ENCODE measurements at regions not wholly inside any gene's neighbourhood (a gene's known extent, or its start where the extent isn't known, plus 50 kb on each side); places are given as distances from the start of the nearest gene placed in this dataset.

DNA sequence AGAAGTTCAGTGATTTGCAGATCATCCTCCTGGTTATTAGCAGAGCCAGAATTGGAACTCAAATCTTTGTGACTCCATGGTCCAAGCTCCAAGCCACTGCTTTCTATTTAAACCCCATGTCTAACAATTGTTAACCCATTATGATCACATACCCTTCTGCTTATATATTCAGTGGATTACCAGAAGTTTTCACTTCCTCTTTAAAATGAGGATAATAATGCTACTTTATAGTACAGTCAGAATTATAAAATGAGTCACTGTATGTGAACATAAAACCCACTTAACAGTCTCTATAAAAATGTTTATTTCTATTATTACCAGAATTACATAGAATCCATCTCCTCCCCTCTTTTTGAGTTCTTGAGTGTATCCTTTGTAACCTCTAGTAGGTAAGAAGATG is 550.7 kb upstream of the DPPA4 start:
- CTCF ChIA-PET = no interaction called here
- H3K4me3 Mint-ChIP-seq = no peak overlapping the region
- H3K27me3 ChIP-seq (replicated peaks in 1 of 2; ENCODE audit: control insufficient read depth in 2 of 2, extremely low read depth in 1 of 2, insufficient read depth in 2 of 2, low read length in 1 of 2) = no peaks in the 10 kb centered on the region
- H3K9me3 Mint-ChIP-seq = peaks cover 0 to 13% (median 8%) of the 10 kb centered on the region in 3 donors
- H3K4me3 ChIP-seq (ENCODE audit: control insufficient read depth in 1 of 2, extremely low read depth in 1 of 2, low read length in 1 of 2) = no peak overlapping the region
- no peaks in the 10 kb centered on the region for H3K9me3 ChIP-seq
- DNase-seq = no peak
- peaks cover 0 to 2% (median 0%) of the 10 kb centered on the region in 3 donors for H3K4me1 Mint-ChIP-seq
- POLR2A ChIA-PET = no interaction called here
- no peak overlapping the region for H3K27ac Mint-ChIP-seq
- H3K27ac ChIP-seq (ENCODE audit: low read length) = no peak overlapping the region
- no peak for ATAC-seq (replicated peaks in 1 of 4)
- H3K4me1 ChIP-seq (ENCODE audit: control insufficient read depth in 1 of 2, extremely low read depth in 1 of 2, insufficient read depth in 2 of 2, low read length in 2 of 2) = no peaks in the 10 kb centered on the region
- H3K36me3 ChIP-seq (ENCODE audit: control insufficient read depth in 2 of 2, extremely low read depth in 1 of 2, insufficient read depth in 1 of 2, low read length in 1 of 2) = no peaks in the 10 kb centered on the region
- no peaks in the 10 kb centered on the region for H3K27me3 Mint-ChIP-seq
- H3K36me3 Mint-ChIP-seq = peaks cover 12% of the 10 kb centered on the region

DNA sequence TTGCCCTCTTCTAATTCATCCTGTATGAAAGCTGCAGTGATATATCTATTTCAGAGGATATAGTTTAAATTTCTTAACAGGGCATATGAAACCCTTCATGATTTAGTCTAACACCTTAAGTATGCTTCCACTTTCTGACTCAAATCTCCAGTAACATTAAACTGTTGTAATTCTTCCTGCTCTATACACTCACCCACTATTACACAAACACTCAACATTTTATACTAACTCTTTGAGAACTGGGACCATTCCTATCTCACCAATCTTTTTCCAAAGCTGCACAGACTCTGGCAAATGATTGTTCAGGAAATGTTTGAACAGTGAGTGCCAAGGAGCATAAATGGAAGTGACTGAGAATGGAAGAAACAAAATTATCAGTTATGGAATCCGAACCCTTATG is 560.4 kb upstream of the DPPA4 start:
- ChIA-PET POLR2A (no interaction called here), CTCF (interaction anchor here in 1 of 2 donors (0.6 kb wide), 1 partner anchor 507 kb away, joined by 3 read pairs; no protein-coding TSS in a partner anchor)
- Histone ChIP-seq H3K27me3 (replicated peaks in 1 of 2; ENCODE audit: control insufficient read depth in 2 of 2, extremely low read depth in 1 of 2, insufficient read depth in 2 of 2, low read length in 1 of 2) (no peaks in the 10 kb centered on the region), H3K4me1 (ENCODE audit: control insufficient read depth in 1 of 2, extremely low read depth in 1 of 2, insufficient read depth in 2 of 2, low read length in 2 of 2) (no peaks in the 10 kb centered on the region), H3K27ac (ENCODE audit: low read length) (no peak overlapping the region), H3K36me3 (ENCODE audit: control insufficient read depth in 2 of 2, extremely low read depth in 1 of 2, insufficient read depth in 1 of 2, low read length in 1 of 2) (no peaks in the 10 kb centered on the region), H3K4me3 (ENCODE audit: control insufficient read depth in 1 of 2, extremely low read depth in 1 of 2, low read length in 1 of 2) (no peak overlapping the region), H3K9me3 (no peaks in the 10 kb centered on the region)
- Mint-ChIP-seq H3K36me3 (no peaks in the 10 kb centered on the region), H3K4me1 (peaks cover 22 to 30% (median 23%) of the 10 kb centered on the region in 3 donors), H3K27ac (no peak overlapping the region), H3K27me3 (no peaks in the 10 kb centered on the region), H3K4me3 (no peak overlapping the region), H3K9me3 (no peaks in the 10 kb centered on the region)
- DNase-seq (no peak), ATAC-seq (replicated peaks in 1 of 4) (no peak)
- WGBS (ENCODE audit: insufficient coverage) = no CpG with 5 or more reads among the region's 1 CpG

DNA sequence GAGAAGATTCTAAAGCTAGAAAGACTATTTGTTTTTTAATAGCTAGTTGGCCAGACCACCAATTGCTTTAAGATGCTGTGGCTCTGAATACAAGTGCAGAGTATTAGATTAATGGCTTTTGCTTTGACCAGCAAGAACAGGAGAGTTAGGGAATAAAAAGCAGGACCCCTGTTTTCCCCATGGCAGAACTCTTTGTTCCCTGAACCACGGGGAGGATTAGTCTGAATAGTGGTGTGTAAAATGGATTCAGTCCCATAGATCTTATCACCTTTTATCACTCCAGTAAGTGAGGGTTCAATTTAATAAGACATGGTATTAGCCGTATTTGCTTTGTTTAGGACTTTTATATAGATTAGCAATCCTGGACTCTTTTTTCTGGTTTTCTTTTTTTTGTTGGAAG is 562.6 kb upstream of the DPPA4 start:
- CTCF ChIA-PET = no interaction called here
- DNase-seq (no peak), ATAC-seq (replicated peaks in 1 of 4) (no peak)
- H3K27ac ChIP-seq (ENCODE audit: low read length) = no peak overlapping the region
- no peaks in the 10 kb centered on the region for H3K4me1 ChIP-seq (ENCODE audit: control insufficient read depth in 1 of 2, extremely low read depth in 1 of 2, insufficient read depth in 2 of 2, low read length in 2 of 2)
- Mint-ChIP-seq H3K36me3 (peaks cover 3% of the 10 kb centered on the region), H3K27ac (peak overlapping the region; percentile 7 to 44), H3K4me1 (peaks cover 22 to 30% (median 23%) of the 10 kb centered on the region in 3 donors), H3K27me3 (no peaks in the 10 kb centered on the region), H3K4me3 (peak overlapping the region in 1 of 3 donors; percentile 21), H3K9me3 (no peaks in the 10 kb centered on the region)
- no peaks in the 10 kb centered on the region for H3K27me3 ChIP-seq (replicated peaks in 1 of 2; ENCODE audit: control insufficient read depth in 2 of 2, extremely low read depth in 1 of 2, insufficient read depth in 2 of 2, low read length in 1 of 2)
- H3K4me3 ChIP-seq (ENCODE audit: control insufficient read depth in 1 of 2, extremely low read depth in 1 of 2, low read length in 1 of 2) = no peak overlapping the region
- no peaks in the 10 kb centered on the region for H3K36me3 ChIP-seq (ENCODE audit: control insufficient read depth in 2 of 2, extremely low read depth in 1 of 2, insufficient read depth in 1 of 2, low read length in 1 of 2)
- 88% methylated on average over 1 of the region's 2 CpGs for WGBS (ENCODE audit: insufficient coverage)
- no peaks in the 10 kb centered on the region for H3K9me3 ChIP-seq
- POLR2A ChIA-PET = no interaction called here

GRCh38 chr3:109900783-109901182 is 563.4 kb upstream of the DPPA4 start:
- POLR2A ChIA-PET = no interaction called here
- H3K9me3 Mint-ChIP-seq = no peaks in the 10 kb centered on the region

DNA sequence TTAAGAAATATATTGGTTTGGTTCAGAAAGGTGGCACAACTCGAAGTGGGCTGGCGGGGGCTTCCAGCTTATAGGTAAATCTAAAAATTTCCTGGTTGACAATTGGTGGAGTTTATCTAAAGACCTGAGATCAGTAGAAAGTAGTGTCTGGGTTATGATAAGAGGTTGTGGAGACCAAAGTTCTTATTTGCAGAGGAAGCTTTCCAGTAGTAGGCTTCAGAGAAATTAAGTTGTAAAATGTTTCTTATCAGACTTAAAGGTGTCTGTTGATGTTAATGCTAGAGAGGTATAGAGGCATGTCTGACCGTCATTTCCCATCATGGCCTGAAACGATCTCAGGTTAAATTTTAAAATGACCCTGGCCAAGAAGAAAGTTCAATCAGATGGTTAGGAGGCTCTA is 565.2 kb upstream of the DPPA4 start:
- ATAC-seq (replicated peaks in 1 of 4) = no peak
- Histone ChIP-seq H3K36me3 (ENCODE audit: control insufficient read depth in 2 of 2, extremely low read depth in 1 of 2, insufficient read depth in 1 of 2, low read length in 1 of 2) (no peaks in the 10 kb centered on the region), H3K27ac (ENCODE audit: low read length) (no peak overlapping the region), H3K9me3 (no peaks in the 10 kb centered on the region), H3K4me3 (ENCODE audit: control insufficient read depth in 1 of 2, extremely low read depth in 1 of 2, low read length in 1 of 2) (no peak overlapping the region), H3K27me3 (replicated peaks in 1 of 2; ENCODE audit: control insufficient read depth in 2 of 2, extremely low read depth in 1 of 2, insufficient read depth in 2 of 2, low read length in 1 of 2) (no peaks in the 10 kb centered on the region), H3K4me1 (ENCODE audit: control insufficient read depth in 1 of 2, extremely low read depth in 1 of 2, insufficient read depth in 2 of 2, low read length in 2 of 2) (no peaks in the 10 kb centered on the region)
- CTCF ChIA-PET = no interaction called here
- Mint-ChIP-seq H3K4me3 (no peak overlapping the region), H3K27ac (no peak overlapping the region), H3K36me3 (peaks cover 9% of the 10 kb centered on the region), H3K9me3 (peaks cover 5 to 12% (median 9%) of the 10 kb centered on the region in 3 donors), H3K4me1 (peaks cover 22 to 30% (median 23%) of the 10 kb centered on the region in 3 donors), H3K27me3 (no peaks in the 10 kb centered on the region)
- POLR2A ChIA-PET = no interaction called here
- DNase-seq = no peak
- WGBS (ENCODE audit: insufficient coverage) = 100% methylated on average over 2 of the region's 4 CpGs

More at GRCh38 chr3:109900783-109901182, 563.4 kb upstream of the DPPA4 start:
- H3K9me3 ChIP-seq = no peaks in the 10 kb centered on the region
- Mint-ChIP-seq H3K4me1 (peaks cover 22 to 30% (median 23%) of the 10 kb centered on the region in 3 donors), H3K27ac (peak overlapping the region; percentile 44 to 49), H3K27me3 (no peaks in the 10 kb centered on the region), H3K36me3 (peaks cover 3% of the 10 kb centered on the region), H3K4me3 (peak overlapping the region in 1 of 3 donors; percentile 21)
- H3K27me3 ChIP-seq (replicated peaks in 1 of 2; ENCODE audit: control insufficient read depth in 2 of 2, extremely low read depth in 1 of 2, insufficient read depth in 2 of 2, low read length in 1 of 2) = no peaks in the 10 kb centered on the region
- WGBS (ENCODE audit: insufficient coverage) = 86% methylated on average over 1 of the region's 1 CpG
- CTCF ChIA-PET = no interaction called here
- H3K27ac ChIP-seq (ENCODE audit: low read length) = no peak overlapping the region
- no peak for DNase-seq
- H3K36me3 ChIP-seq (ENCODE audit: control insufficient read depth in 2 of 2, extremely low read depth in 1 of 2, insufficient read depth in 1 of 2, low read length in 1 of 2) = no peaks in the 10 kb centered on the region
- H3K4me1 ChIP-seq (ENCODE audit: control insufficient read depth in 1 of 2, extremely low read depth in 1 of 2, insufficient read depth in 2 of 2, low read length in 2 of 2) = no peaks in the 10 kb centered on the region
- no peak overlapping the region for H3K4me3 ChIP-seq (ENCODE audit: control insufficient read depth in 1 of 2, extremely low read depth in 1 of 2, low read length in 1 of 2)
- ATAC-seq (replicated peaks in 1 of 4) = no peak

- H3K9me3 ChIP-seq = no peaks in the 10 kb centered on the region
- ChIA-PET CTCF (no interaction called here), POLR2A (no interaction called here)
- Mint-ChIP-seq H3K9me3 (peaks cover 8 to 16% (median 9%) of the 10 kb centered on the region in 3 donors), H3K27ac (no peak overlapping the region), H3K4me3 (no peak overlapping the region), H3K27me3 (no peaks in the 10 kb centered on the region), H3K36me3 (peaks cover 9% of the 10 kb centered on the region), H3K4me1 (peaks cover 22 to 29% (median 23%) of the 10 kb centered on the region in 3 donors)
- H3K27ac ChIP-seq (ENCODE audit: low read length) = no peak overlapping the region
- DNase-seq (no peak), ATAC-seq (replicated peaks in 1 of 4) (no peak)
- H3K27me3 ChIP-seq (replicated peaks in 1 of 2; ENCODE audit: control insufficient read depth in 2 of 2, extremely low read depth in 1 of 2, insufficient read depth in 2 of 2, low read length in 1 of 2) = no peaks in the 10 kb centered on the region
- no CpG with 5 or more reads among the region's 2 CpGs for WGBS (ENCODE audit: insufficient coverage)
- H3K36me3 ChIP-seq (ENCODE audit: control insufficient read depth in 2 of 2, extremely low read depth in 1 of 2, insufficient read depth in 1 of 2, low read length in 1 of 2) = no peaks in the 10 kb centered on the region
- H3K4me1 ChIP-seq (ENCODE audit: control insufficient read depth in 1 of 2, extremely low read depth in 1 of 2, insufficient read depth in 2 of 2, low read length in 2 of 2) = no peaks in the 10 kb centered on the region
- no peak overlapping the region for H3K4me3 ChIP-seq (ENCODE audit: control insufficient read depth in 1 of 2, extremely low read depth in 1 of 2, low read length in 1 of 2)
Observed at GRCh38 chr3:109903100-109903499, 565.8 kb upstream of the DPPA4 start.

- Mint-ChIP-seq H3K4me3 (no peak overlapping the region), H3K27ac (no peak overlapping the region), H3K9me3 (peaks cover 13 to 42% (median 16%) of the 10 kb centered on the region in 3 donors), H3K27me3 (no peaks in the 10 kb centered on the region), H3K4me1 (no peaks in the 10 kb centered on the region), H3K36me3 (peaks cover 27% of the 10 kb centered on the region)
- 76% methylated on average over 3 of the region's 6 CpGs for WGBS (ENCODE audit: insufficient coverage)
- Histone ChIP-seq H3K27ac (ENCODE audit: low read length) (no peak overlapping the region), H3K27me3 (replicated peaks in 1 of 2; ENCODE audit: control insufficient read depth in 2 of 2, extremely low read depth in 1 of 2, insufficient read depth in 2 of 2, low read length in 1 of 2) (no peaks in the 10 kb centered on the region), H3K4me1 (ENCODE audit: control insufficient read depth in 1 of 2, extremely low read depth in 1 of 2, insufficient read depth in 2 of 2, low read length in 2 of 2) (no peaks in the 10 kb centered on the region), H3K36me3 (ENCODE audit: control insufficient read depth in 2 of 2, extremely low read depth in 1 of 2, insufficient read depth in 1 of 2, low read length in 1 of 2) (no peaks in the 10 kb centered on the region), H3K9me3 (no peaks in the 10 kb centered on the region), H3K4me3 (ENCODE audit: control insufficient read depth in 1 of 2, extremely low read depth in 1 of 2, low read length in 1 of 2) (no peak overlapping the region)
- ATAC-seq (replicated peaks in 1 of 4) (no peak), DNase-seq (no peak)
- POLR2A ChIA-PET = no interaction called here
- CTCF ChIA-PET = no interaction called here
Observed at GRCh38 chr3:109910772-109911171, 573.4 kb upstream of the DPPA4 start.
